Nephron (organoid): ENCODE measurements at regions not wholly inside any gene's neighbourhood (a gene's known extent, or its start where the extent isn't known, plus 50 kb on each side); places are given as distances from the start of the nearest gene placed in this dataset.

Experiments
- H3K27ac Mint-ChIP-seq, 3 experiments: 2 replicates each; pipeline ENCODE4 v1.8.0; 2020; ENCODE audit warnings: mixed read lengths in 3 of 3, mild to moderate bottlenecking in 2 of 3, moderate library complexity in 1 of 3
- H3K27me3 Mint-ChIP-seq: 2 replicates; pipeline ENCODE4 v1.8.0; 2021; ENCODE audit warnings: low read depth, mild to moderate bottlenecking, moderate library complexity, mixed read lengths
- H3K36me3 Mint-ChIP-seq: 2 replicates; pipeline ENCODE4 v1.8.0; 2020; ENCODE audit warnings: low read depth, mixed read lengths
- H3K4me1 Mint-ChIP-seq: 2 replicates; pipeline ENCODE4 v1.8.0; 2020; ENCODE audit warnings: mixed read lengths
- H3K4me3 Mint-ChIP-seq, 3 experiments: 2 replicates each; pipeline ENCODE4 v1.8.0; 2020; ENCODE audit warnings: mild to moderate bottlenecking in 3 of 3, mixed read lengths in 3 of 3, moderate library complexity in 2 of 3
- H3K9me3 Mint-ChIP-seq: 2 replicates; pipeline ENCODE4 v1.8.0; 2020; ENCODE audit warnings: mixed read lengths
- CTCF ChIP-seq, 3 experiments: fragments of 200-600 bp; sonication (generic); IDR thresholded peaks; one replicate each; pipeline ENCODE4 v1.5.0; 2021; ENCODE audit warnings: antibody characterized with exemption in 3 of 3; ENCODE audit not compliant: unreplicated experiment in 3 of 3

- Mint-ChIP-seq H3K4me3 (no peak overlapping the region), H3K27ac (no peak overlapping the region), H3K4me1 (no peaks in the 10 kb centered on the region), H3K9me3 (peaks cover 25% of the 10 kb centered on the region), H3K36me3 (peaks cover 6% of the 10 kb centered on the region), H3K27me3 (peaks cover 15% of the 10 kb centered on the region)
- TF ChIP-seq CTCF (IDR thresholded peaks at IDR 0.05; ENCODE audit: unreplicated experiment in 3 of 3): no peak
Observed at GRCh38 chr2:6043238-6043637, 351.1 kb downstream of the SOX11 start.

- peaks cover 27% of the 10 kb centered on the region for H3K4me1 Mint-ChIP-seq
- H3K27ac Mint-ChIP-seq: no peak overlapping the region
- H3K4me3 Mint-ChIP-seq: no peak overlapping the region
- no peak for TF ChIP-seq CTCF (IDR thresholded peaks at IDR 0.05; ENCODE audit: unreplicated experiment in 3 of 3)
- peaks cover 3% of the 10 kb centered on the region for H3K36me3 Mint-ChIP-seq
- peaks cover 15% of the 10 kb centered on the region for H3K27me3 Mint-ChIP-seq
- H3K9me3 Mint-ChIP-seq: peaks cover 17% of the 10 kb centered on the region
Observed at GRCh38 chr2:6052649-6053048, 360.5 kb downstream of the SOX11 start.

- peaks cover 8% of the 10 kb centered on the region for H3K9me3 Mint-ChIP-seq
- no peak overlapping the region for H3K27ac Mint-ChIP-seq
- peaks cover 27% of the 10 kb centered on the region for H3K4me1 Mint-ChIP-seq
- H3K27me3 Mint-ChIP-seq: peaks cover 15% of the 10 kb centered on the region
- H3K4me3 Mint-ChIP-seq: no peak overlapping the region
- no peak for TF ChIP-seq CTCF (IDR thresholded peaks at IDR 0.05; ENCODE audit: unreplicated experiment in 3 of 3)
- peaks cover 3% of the 10 kb centered on the region for H3K36me3 Mint-ChIP-seq
Observed at GRCh38 chr2:6053743-6054142, 361.6 kb downstream of the SOX11 start.

GRCh38 chr2:6054161-6054671 lies 362.0 kb downstream of the SOX11 start:
- H3K4me1 Mint-ChIP-seq: peaks cover 27% of the 10 kb centered on the region
- H3K27ac Mint-ChIP-seq: no peak overlapping the region
- peaks cover 7% of the 10 kb centered on the region for H3K9me3 Mint-ChIP-seq
- H3K27me3 Mint-ChIP-seq: peaks cover 15% of the 10 kb centered on the region
- TF ChIP-seq CTCF (IDR thresholded peaks at IDR 0.05; ENCODE audit: unreplicated experiment in 3 of 3): no peak
- no peak overlapping the region for H3K4me3 Mint-ChIP-seq
- H3K36me3 Mint-ChIP-seq: peaks cover 3% of the 10 kb centered on the region

- Mint-ChIP-seq H3K36me3 (no peaks in the 10 kb centered on the region), H3K27ac (no peak overlapping the region), H3K27me3 (peaks cover under 1% of the 10 kb centered on the region), H3K4me3 (no peak overlapping the region), H3K9me3 (no peaks in the 10 kb centered on the region), H3K4me1 (peaks cover 6% of the 10 kb centered on the region)
- TF ChIP-seq CTCF (IDR thresholded peaks at IDR 0.05; ENCODE audit: unreplicated experiment in 3 of 3): no peak
Observed at GRCh38 chr2:6060992-6061663, 368.9 kb downstream of the SOX11 start.

- Mint-ChIP-seq H3K27ac (no peak overlapping the region), H3K9me3 (no peaks in the 10 kb centered on the region), H3K4me1 (peaks cover 7% of the 10 kb centered on the region), H3K27me3 (peaks cover 4% of the 10 kb centered on the region), H3K4me3 (no peak overlapping the region), H3K36me3 (no peaks in the 10 kb centered on the region)
- TF ChIP-seq CTCF (IDR thresholded peaks at IDR 0.05; ENCODE audit: unreplicated experiment in 3 of 3): no peak
Observed at GRCh38 chr2:6064757-6065156, 372.6 kb downstream of the SOX11 start.
